CD4-positive, alpha-beta T cell treated with Interleukin-21 for 1 hour (primary cell): ENCODE measurements at regions not wholly inside any gene's neighbourhood (a gene's known extent, or its start where the extent isn't known, plus 50 kb on each side); places are given as distances from the start of the nearest gene placed in this dataset.

Experiments
- DNase-seq: peaks from one replicate; pipeline ENCODE4 v3.0.0-alpha.2; 2020

- no peak for DNase-seq
These were observed 282.0 kb upstream of the RGS6 start for GRCh38 chr14:71650187-71650755.

- DNase-seq, result no peak
These were observed 281.0 kb upstream of the RGS6 start for GRCh38 chr14:71651228-71651627.

- DNase-seq, result no peak
These were observed 279.9 kb upstream of the RGS6 start for GRCh38 chr14:71652368-71652767.

- DNase-seq, result no peak
These were observed 277.4 kb upstream of the RGS6 start for GRCh38 chr14:71654810-71655209.

- no peak for DNase-seq
These were observed 273.9 kb upstream of the RGS6 start for GRCh38 chr14:71658261-71658860.

GRCh38 chr14:71659159-71659558 is 273.1 kb upstream of the RGS6 start:
- DNase-seq, result no peak

- no peak for DNase-seq
These were observed 270.8 kb upstream of the RGS6 start for GRCh38 chr14:71661441-71661840.

GRCh38 chr14:71662291-71662790 is 269.9 kb upstream of the RGS6 start:
- no peak for DNase-seq

GRCh38 chr14:71665157-71665556 is 267.1 kb upstream of the RGS6 start:
- no peak for DNase-seq

- no peak for DNase-seq
These were observed 266.4 kb upstream of the RGS6 start for GRCh38 chr14:71665781-71666180.

GRCh38 chr14:71666571-71667145 is 265.6 kb upstream of the RGS6 start:
- no peak for DNase-seq

- no peak for DNase-seq
These were observed 263.9 kb upstream of the RGS6 start for GRCh38 chr14:71668186-71668912.

- DNase-seq, result no peak
These were observed 259.6 kb upstream of the RGS6 start for GRCh38 chr14:71672596-71672995.

- no peak for DNase-seq
These were observed 256.9 kb upstream of the RGS6 start for GRCh38 chr14:71675126-71675899.

- DNase-seq, result no peak
These were observed 256.3 kb upstream of the RGS6 start for GRCh38 chr14:71675900-71676287.

GRCh38 chr14:71680736-71681387 is 251.4 kb upstream of the RGS6 start:
- no peak for DNase-seq

GRCh38 chr14:71682337-71682736 is 249.9 kb upstream of the RGS6 start:
- DNase-seq, result no peak

- DNase-seq, result no peak
These were observed 247.9 kb upstream of the RGS6 start for GRCh38 chr14:71684323-71684722.

- DNase-seq, result no peak
These were observed 245.6 kb upstream of the RGS6 start for GRCh38 chr14:71686677-71687076.

GRCh38 chr14:71687166-71687831 is 244.9 kb upstream of the RGS6 start:
- DNase-seq, result no peak

- DNase-seq, result no peak
These were observed 243.7 kb upstream of the RGS6 start for GRCh38 chr14:71688576-71688975.

- no peak for DNase-seq
These were observed 241.8 kb upstream of the RGS6 start for GRCh38 chr14:71690478-71690877.
